ENCODE measurements at regions not wholly inside any gene's neighbourhood (a gene's known extent, or its start where the extent isn't known, plus 50 kb on each side); places are given as distances from the start of the nearest gene placed in this dataset.

- no peaks in the 10 kb centered on the region for H3K4me1 ChIP-seq (ENCODE audit: low read depth)
- ATAC-seq (no peak), DNase-seq (no peak)
- no peak for TF ChIP-seq CTCF (IDR thresholded peaks at IDR 0.05)
- no peaks in the 10 kb centered on the region for H3K36me3 ChIP-seq (ENCODE audit: low read depth)
- intact Hi-C loops (cut with DNase I, micrococcal nuclease), result no loop called here
- H3K4me3 ChIP-seq, result no peak overlapping the region
- no peaks in the 10 kb centered on the region for H3K9me3 ChIP-seq
These were observed 205.4 kb upstream of the ITM2A start for GRCh38 chrX:79572566-79572965.

GRCh38 chrX:79570524-79571240 is 203.5 kb upstream of the ITM2A start:
- ATAC-seq (no peak), DNase-seq (no peak)
- no peaks in the 10 kb centered on the region for H3K9me3 ChIP-seq
- no peaks in the 10 kb centered on the region for H3K36me3 ChIP-seq (ENCODE audit: low read depth)
- intact Hi-C loops (cut with DNase I, micrococcal nuclease), result no loop called here
- no peaks in the 10 kb centered on the region for H3K4me1 ChIP-seq (ENCODE audit: low read depth)
- H3K4me3 ChIP-seq, result no peak overlapping the region
- TF ChIP-seq CTCF (IDR thresholded peaks at IDR 0.05), result no peak

GRCh38 chrX:79568309-79568708 is 201.2 kb upstream of the ITM2A start:
- H3K36me3 ChIP-seq (ENCODE audit: low read depth), result no peaks in the 10 kb centered on the region
- ATAC-seq (no peak), DNase-seq (no peak)
- intact Hi-C loops (cut with DNase I, micrococcal nuclease), result no loop called here
- no peaks in the 10 kb centered on the region for H3K4me1 ChIP-seq (ENCODE audit: low read depth)
- no peak for TF ChIP-seq CTCF (IDR thresholded peaks at IDR 0.05)
- H3K9me3 ChIP-seq, result no peaks in the 10 kb centered on the region
- H3K4me3 ChIP-seq, result no peak overlapping the region

GRCh38 chrX:79564362-79564761 is 197.2 kb upstream of the ITM2A start:
- intact Hi-C loops (cut with DNase I, micrococcal nuclease), result no loop called here
- DNase-seq, result no peak
- H3K4me3 ChIP-seq, result no peak overlapping the region
- H3K36me3 ChIP-seq (ENCODE audit: low read depth), result no peaks in the 10 kb centered on the region
- no peak for TF ChIP-seq CTCF (IDR thresholded peaks at IDR 0.05)
- no peaks in the 10 kb centered on the region for H3K4me1 ChIP-seq (ENCODE audit: low read depth)
- H3K9me3 ChIP-seq, result no peaks in the 10 kb centered on the region
- ATAC-seq, result no peak

- Histone ChIP-seq H3K4me3 (no peak overlapping the region), H3K36me3 (ENCODE audit: low read depth) (no peaks in the 10 kb centered on the region), H3K9me3 (no peaks in the 10 kb centered on the region), H3K4me1 (ENCODE audit: low read depth) (peaks cover 2% of the 10 kb centered on the region)
- TF ChIP-seq CTCF (IDR thresholded peaks at IDR 0.05), result no peak
- ATAC-seq (no peak), DNase-seq (no peak)
- intact Hi-C loops (cut with DNase I, micrococcal nuclease), result no loop called here
These were observed 192.2 kb upstream of the ITM2A start for GRCh38 chrX:79559290-79559689.

- intact Hi-C loops (cut with DNase I, micrococcal nuclease), result no loop called here
- Histone ChIP-seq H3K4me3 (no peak overlapping the region), H3K4me1 (ENCODE audit: low read depth) (peaks cover 2% of the 10 kb centered on the region), H3K36me3 (ENCODE audit: low read depth) (no peaks in the 10 kb centered on the region), H3K9me3 (no peaks in the 10 kb centered on the region)
- no peak for ATAC-seq
- DNase-seq, result no peak
- no peak for TF ChIP-seq CTCF (IDR thresholded peaks at IDR 0.05)
These were observed 190.1 kb upstream of the ITM2A start for GRCh38 chrX:79557212-79557611.

Measured in mucosa of descending colon (tissue), 3 donors.